Amniotic stem cell (primary cell): ENCODE measurements at regions not wholly inside any gene's neighbourhood (a gene's known extent, or its start where the extent isn't known, plus 50 kb on each side); places are given as distances from the start of the nearest gene placed in this dataset.
"Not testable (repeated sequence)": the region's sequence is repeated elsewhere in the genome, so short reads cannot be mapped to it uniquely, and the experiment has no call there.

ENCODE experiments used
- DNase-seq: peaks from one replicate; lab custom pipeline; 2025; lab: John Stamatoyannopoulos, UW

DNA sequence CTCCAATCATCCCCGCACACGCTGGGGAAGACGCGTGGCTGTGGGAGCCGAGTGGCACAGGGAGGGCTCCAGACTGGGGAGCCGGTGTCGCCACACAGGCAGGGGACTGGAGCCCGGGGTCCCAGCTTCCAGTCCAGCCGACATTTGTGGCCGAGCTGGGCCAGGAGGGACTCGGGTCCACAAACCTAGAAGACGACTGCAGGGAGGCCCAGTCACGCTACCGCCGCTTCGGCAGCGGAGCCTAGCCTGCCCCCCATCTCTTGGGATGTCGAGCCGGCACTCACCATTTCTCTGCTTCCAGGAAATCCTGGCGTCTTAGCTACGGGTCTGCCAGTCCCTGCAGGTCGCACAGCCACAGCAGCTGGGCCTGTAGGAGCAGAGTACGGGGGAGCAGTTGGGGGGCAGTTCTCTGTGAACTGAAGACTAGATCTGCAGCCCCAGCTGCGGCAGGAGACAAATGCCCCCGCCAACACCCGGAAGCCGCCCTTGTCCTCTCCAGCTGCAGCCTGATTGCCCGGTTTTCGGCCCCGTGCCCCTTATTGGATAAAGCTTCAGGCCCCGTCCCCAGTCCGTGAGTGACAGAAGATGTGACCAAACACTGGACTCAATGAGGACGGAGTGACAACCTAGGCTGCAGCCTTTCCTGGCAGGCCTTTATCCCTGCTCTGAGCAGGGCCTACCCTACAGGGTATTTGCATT lies 270.7 kb downstream of the ZNF33B start:
- peak; percentile 53 for DNase-seq

DNA sequence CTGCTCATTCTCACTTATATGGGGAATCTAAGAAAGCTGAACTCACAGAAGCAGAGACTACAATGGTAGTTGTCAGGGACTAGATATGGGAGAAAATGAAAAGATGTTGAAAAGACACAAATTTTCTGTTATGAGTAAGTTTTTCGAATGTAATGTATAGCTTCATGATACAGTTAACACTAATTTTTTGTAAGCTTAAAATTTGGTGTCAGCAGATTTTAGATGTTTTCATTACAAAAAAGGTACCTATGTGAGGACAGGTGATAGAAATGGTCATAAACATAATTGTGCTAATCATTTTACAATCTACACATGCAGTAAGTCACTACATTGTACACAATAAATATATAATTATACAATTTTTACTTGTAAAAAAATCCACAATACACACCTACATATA lies 286.6 kb downstream of the ZNF33B start:
- DNase-seq: no peak

DNA sequence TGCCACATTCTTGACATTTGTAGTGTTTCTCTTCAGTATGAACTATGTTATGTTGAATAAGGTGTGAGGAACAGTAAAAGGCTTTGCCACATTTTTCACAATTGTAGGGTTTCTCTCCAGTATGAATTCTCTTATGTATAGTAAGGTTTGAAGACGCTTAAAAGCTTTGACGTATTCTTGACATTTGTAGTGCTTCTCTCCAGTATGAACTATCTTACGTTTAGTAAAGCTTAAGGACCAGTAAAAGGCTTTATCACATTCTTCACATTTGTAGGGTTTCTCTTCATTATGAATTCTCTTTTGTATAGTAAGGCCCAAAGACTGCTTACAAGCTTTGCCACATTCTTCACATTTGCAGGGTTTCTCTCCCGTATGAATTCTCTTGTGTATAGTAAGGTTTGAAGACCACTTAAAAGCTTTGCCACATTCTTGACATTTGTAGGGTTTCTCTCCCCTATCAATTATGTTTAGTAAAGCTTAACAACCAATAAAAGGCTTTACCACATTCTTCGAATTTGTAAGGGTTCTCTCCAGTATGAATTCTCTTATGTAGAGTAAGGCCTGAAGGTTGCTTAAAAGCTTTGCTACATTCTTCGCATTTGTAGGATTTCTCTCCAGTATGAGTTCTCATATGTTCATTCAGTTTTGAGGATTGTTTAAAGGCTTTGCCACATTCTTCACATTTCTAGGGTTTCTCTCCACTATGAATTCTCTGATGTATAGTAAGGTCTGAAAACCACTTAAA lies 301.6 kb downstream of the ZNF33B start:
- DNase-seq: not testable (repeated sequence)

DNA sequence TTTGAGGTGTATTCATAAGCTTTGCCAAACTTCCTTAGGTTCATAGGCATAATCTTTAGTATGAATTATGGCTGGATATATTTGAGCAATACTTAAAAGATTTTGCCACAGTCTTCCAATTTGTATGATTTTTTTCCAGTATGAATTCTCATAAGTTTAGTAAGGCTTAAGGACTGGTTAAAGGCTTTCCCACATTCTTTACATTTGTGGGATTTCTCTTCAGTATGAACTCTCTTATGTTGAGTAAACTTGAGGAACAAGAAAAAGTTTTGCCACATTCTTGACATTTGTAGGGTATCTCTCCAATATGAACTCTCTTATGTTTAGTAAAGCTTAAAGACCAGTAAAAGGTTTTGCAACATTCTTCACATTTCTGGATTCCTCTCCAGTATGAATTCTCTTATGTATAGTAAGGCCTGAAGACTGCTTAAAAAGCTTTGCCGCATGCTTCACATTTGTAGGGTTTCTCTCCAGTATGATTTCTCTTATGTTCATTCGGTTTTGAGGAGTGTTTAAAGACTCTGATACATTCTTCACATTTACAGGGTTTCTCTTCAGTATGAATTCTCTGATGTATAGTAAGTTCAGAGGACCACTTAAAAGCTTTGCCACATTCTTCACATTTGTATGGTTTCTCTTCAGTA lies 302.6 kb downstream of the ZNF33B start:
- DNase-seq: not testable (repeated sequence)

DNA sequence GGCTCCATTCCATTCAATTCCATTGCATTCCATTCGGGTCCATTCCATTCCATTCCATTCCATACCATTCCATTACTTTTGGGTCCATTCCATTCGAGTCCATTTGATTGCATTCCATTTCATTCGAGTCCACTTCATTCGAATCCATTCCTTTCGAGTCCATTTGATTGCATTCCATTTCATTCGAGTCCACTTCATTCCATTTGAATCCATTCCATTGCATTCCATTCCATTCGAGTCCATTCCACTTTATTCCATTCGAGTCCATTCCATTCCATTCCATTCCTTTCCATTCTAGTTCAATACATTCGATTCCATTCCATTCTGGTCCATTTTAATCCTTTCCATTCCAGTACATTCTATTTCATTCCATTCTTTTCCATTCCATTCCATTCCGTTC lies 334.0 kb downstream of the ZNF33B start:
- no peak for DNase-seq

DNA sequence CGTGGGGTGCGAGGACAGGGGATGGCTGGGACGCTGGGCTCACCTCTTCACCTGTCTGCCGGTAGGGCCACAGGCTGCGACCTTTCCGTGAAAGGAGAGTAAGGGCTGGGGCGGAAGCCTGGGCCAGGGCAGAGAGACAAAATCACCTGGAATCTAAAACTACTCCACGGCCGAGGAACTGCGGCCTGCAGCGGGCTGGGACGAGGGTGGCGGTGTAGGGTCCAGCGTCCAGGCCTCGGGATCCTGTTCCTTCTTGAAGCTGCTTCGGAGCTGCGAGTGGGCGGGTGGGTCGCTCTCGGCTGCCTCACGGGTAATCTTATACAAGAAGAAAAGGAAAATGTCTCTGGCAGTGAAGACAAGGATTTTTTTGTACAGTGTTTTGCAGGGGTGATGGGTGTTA lies 356.5 kb downstream of the ZNF33B start:
- not testable (repeated sequence) for DNase-seq

DNA sequence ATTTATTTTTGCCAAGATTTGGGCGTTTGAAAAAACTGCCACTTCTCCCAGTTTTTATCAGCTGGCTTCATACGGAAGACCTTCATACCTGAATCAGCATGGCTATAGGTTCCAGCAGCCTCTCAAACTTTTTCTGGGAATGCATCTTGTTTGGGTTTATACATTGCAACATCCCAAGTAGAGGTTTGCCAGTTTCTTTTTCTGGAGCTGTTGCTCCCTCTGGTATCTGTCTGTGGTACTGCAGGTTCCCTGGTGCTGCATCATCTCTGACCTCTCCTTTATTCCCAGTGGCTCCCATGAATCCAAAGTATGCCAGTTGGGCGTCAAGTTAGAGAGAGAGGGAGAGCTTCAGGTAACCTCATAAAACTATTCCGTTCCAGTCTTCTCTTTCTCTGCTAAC lies 368.6 kb downstream of the ZNF33B start:
- DNase-seq: not testable (repeated sequence)

DNA sequence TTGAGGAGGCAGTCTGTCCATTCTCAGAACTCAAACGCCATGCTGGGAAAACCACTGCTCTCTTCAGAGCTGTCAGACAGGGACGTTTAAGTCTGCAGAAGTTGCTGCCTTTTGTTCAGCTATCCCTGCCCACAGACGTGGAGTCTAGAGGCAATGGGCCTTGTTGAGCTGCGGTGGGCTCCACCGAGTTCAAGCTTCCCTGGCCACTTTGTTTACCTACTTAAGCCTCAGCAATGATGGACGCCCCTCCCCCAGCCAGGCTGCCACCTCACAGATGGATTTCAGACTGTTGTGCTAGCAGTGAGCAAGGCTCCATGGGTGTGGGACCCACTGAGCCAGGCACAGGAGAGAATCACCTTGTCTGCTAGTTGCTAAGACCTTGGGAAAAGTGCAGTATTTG lies 375.1 kb downstream of the ZNF33B start:
- DNase-seq: not testable (repeated sequence)

DNA sequence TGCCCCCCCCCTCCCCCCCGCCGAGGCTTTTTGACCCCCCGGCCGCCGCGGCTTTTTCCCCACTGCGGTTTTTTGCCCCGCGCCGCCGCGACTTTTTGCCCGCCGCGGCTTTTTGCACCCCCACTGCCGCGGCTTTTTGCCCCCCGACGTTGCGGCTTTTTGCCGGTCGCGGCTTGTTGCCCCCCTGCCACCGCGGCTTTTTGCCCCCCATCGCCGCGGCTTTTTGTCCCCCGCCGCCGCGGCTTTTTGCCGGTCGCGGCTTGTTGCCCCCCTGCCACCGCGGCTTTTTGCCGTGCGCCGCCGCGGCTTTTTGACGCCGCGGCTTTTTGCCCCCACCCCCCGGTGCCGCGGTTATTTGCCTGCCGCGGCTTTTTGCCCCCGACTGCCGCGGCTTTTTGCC lies 395.4 kb downstream of the ZNF33B start:
- DNase-seq: not testable (repeated sequence)

DNA sequence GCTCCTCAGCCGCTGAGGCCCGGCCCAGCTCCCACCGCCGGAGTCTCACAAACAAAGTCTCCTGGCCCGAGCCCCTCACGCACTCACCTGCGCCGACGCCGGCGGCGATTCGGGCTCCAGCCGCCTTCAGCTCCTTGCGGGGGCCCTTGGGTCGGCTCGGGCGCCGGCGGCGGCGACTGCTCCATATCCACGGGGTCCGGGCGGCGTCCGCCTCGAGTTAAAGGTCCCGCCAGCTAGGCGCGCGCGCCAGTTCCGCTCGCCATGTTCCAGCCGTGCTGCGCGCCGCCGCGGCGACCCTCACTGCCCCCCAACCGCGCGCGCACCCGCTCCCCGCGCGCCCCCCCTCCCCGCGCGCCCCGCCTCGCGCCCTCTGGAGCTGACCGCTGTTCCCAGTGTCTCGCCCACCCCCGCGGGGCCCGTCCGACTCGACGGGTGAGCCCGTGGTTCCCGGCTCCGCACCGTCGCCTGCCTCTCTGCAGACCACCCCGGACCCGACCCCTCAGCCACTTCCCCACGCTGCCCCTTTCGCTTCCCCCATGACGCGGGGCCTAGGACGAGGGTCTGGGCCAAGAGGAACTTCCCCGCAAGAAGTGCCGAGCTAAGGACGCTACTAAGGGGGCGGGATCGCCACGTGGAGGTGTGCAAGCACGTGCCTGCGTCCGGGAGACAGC lies 396.1 kb downstream of the ZNF33B start:
- DNase-seq: no peak

DNA sequence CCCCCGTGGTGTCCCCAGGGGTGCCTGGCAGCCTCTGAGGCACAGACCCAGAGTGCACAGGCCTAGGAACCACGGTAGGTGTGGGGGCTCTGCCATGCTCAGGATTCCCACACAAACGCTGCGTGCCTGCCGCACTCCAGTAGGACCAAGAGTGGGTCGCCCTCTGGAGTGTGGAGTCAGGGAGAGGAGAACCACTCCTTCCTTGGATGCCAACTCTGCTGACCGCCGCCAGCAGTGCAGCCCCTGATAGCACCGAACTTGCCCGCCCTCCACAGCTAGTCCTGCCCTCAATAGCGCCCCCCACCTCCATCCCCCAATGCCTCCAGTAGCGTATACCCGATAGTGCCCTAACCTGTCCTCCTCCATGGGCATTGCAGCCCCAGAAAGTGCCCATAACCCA lies 402.0 kb downstream of the ZNF33B start:
- not testable (repeated sequence) for DNase-seq

DNA sequence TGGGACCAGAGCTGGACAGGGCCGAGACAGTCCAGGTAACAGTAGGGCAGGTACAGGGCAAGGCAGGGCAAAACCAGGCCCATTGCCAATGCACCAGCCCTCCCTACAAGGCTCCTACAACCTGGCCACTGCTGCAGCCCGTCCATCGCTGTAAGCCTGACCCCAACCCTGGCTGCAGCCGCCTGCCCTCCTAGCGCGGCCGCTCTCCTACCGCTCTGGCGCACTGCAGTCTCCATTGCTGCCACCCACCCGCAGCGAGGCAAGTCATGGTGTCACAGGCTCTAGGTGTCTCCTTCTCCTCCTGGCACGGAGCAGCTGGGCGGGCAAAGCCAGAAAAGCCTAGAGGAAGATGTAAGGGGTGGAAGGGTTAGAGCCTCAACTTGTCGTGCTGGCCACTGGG lies 402.6 kb downstream of the ZNF33B start:
- not testable (repeated sequence) for DNase-seq

DNA sequence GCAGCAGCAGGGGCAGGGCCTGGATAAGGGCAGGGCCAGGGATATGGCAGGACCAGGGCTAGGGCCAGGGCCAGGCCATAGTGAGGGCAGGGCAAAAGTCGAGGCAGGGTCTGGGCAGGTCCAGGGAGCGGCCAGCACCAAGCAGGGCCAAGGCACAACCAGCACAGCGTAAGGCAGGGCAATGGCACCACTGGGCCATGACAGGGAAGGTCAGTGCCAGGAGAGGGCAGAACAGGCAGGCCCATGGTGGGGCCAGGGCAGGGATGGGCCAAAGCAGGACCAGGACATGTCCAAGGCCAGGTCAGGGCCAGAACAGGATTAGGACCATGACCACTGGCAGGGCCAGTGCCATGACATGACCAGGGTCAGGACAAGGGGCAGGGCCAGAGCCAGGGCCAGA lies 403.1 kb downstream of the ZNF33B start:
- DNase-seq: not testable (repeated sequence)

DNA sequence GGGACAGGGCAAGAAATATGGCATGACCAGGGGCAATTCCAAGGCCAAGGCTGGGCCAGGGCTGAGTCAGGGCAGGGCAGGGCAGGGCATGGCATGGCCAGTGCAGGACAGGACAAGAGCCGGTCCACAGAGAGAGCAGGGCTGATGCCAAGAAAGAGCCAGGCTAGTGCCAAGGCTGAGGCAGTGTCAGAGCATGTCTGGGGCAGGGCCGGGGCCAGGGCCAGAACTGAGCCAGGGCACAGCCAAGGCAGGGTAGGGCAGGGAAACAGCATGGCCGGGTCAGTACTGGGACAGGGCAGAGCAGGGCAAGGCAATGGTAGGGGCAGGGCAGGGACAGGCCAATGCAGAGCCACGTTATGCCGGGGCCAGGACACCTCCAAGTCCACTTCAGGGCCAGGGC lies 403.9 kb downstream of the ZNF33B start:
- not testable (repeated sequence) for DNase-seq

DNA sequence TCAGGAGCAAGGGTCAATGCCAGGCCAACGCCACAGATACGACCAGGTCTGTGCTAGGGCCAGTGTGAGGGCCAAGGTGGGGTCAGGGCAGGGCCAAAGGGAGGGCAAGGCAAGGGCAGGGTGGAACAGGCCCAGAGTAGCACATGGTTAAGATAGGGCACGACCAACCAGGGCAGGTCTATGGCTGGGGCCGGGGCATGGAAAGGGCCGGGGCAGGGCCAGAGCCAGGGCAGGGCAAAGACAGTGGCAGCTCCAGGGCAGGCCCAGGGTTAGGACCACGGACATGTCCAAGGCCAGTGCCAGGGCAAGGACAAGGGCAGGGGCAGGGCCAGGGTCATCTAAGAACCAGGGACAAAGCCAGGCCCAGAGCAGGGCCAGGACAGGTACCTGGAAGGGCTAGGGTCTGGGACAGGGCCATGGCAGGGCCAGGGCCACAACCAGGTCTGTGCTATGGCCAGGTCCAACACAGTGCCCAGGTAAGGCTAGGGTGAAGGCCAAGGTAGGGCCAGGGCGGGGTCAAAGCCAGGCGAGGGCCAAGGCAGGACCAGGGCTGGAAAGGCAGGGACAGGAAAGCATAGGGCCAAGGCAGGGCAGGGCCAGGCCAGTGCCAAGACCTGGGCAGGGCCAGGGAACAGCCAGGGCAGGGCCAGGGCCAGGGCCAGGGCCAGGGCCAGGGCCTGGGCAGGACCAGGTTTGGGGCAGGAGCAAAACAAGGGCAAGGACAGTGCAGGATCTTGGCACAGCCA lies 404.7 kb downstream of the ZNF33B start:
- not testable (repeated sequence) for DNase-seq

DNA sequence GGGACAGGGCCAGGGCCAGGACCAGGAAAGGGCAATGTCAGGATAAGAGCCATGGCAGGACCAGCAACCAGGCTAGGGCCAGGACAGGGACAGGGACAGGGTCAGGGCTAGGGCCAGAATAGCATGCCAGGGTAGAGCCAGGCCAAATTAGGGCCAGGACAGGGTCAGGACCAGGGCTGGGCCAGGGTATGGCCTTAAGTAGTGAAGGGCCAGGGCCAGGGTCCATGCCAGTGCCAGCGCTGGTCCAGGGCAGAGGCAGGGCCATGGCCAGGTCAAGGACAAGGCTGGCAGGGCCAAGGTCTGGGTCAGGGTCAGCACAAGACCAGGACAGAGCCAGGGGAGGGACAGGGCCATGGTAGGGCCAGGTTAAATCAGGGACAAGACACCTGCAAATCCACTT lies 405.4 kb downstream of the ZNF33B start:
- not testable (repeated sequence) for DNase-seq

DNA sequence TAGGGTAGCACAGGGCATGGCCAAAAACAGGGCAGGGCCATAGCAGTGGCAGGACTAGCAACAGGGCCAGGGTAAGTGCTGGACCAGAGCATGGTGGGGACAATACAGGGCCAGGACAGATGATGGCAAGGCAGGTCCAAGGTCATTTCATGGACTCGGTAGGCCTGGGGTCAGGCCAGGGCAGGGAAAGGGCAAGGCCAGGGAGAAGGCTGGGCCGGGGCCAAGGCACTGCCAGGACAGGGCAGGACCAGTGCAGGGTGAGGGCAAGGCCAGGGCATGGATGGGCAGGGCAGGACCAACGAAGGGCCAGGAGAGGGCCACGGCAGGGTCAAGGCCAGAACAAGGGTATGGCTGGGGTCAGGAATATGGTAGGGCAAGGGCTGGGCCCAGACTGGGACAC lies 407.6 kb downstream of the ZNF33B start:
- not testable (repeated sequence) for DNase-seq

DNA sequence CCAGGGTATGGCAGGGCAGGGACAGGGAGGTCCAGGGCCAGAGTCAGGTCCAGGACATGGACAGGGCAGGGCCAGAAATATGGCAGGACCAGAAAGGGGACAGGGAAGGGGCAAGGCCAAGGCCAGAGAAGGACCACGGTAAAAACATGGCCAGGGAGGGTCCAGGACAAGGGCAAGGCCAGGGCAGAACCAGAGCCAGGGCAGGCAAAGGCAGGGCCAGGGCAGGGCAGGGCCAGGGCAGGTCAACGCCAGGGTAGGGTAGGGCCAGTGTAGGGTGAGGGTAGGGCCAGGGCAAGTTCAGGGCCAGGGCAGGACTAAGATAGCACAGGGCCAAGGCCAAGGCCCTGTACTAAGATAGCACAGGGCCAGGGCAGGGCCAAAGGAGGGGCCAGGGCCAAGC lies 408.3 kb downstream of the ZNF33B start:
- not testable (repeated sequence) for DNase-seq

DNA sequence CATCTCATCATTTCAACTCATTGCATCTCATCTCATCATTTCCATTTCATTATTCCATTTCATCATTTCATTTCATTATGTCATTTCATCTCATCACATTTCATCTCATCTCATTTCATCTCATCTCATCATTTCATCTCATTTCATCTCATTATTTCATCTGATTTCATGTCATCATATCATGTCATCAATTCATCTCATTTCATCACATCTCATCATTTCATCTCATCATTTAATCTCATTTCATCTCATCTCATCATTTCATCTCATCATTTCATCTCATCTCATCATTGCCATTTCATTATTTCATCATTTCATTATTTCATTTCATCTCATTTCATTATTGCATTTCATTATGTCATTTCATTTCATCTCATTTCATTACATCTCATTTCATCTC lies 410.5 kb downstream of the ZNF33B start:
- not testable (repeated sequence) for DNase-seq

DNA sequence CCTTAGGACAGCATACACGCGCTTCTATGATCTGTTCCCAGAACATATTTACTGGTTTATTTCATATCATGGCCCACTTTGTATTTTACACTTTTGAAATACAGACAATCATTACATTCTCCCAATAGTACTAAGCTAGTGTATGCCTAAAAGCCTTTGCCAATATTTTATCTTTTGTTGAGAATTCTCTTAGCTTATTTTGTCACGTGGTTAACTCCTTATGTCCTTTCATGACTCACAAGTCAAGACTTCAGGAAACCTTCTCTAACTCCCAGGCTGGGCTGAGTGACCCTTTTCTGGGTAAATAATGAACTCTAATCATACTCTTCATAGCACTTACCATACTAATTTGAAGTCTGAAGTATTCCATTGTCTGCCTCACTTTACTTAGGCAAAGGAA lies 444.8 kb downstream of the ZNF33B start:
- not testable (repeated sequence) for DNase-seq

DNA sequence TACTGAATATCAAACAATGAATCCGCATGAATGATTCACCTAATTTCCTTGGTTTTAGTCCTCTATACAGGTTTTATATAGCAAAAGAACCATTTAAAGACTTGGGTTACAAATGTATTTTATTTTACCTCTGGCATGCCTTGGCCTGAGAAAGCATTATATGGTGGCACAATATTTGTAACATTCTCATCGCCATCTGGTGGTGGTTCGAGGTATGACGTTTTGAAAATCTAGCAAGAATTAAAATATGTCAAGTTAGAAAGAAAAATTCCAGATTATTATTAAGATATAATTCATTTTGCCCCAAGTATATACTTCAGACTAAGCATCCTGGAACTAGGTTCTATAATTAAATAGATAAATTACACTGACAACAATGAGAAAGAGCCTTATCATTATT lies 445.9 kb downstream of the ZNF33B start:
- DNase-seq: not testable (repeated sequence)
